HL-60 (cell line): ENCODE measurements at regions not wholly inside any gene's neighbourhood (a gene's known extent, or its start where the extent isn't known, plus 50 kb on each side); places are given as distances from the start of the nearest gene placed in this dataset.

Experiments
- GABPA ChIP-seq: IDR thresholded peaks from 2 replicates; pipeline ENCODE4 v1.6.1; 2012; ENCODE audit warnings: low read depth
- POLR2AphosphoS5 ChIP-seq: IDR thresholded peaks from 2 replicates; pipeline ENCODE4 v1.6.1; 2012; ENCODE audit warnings: low read depth
- TF ChIP-seq, protein P1 (sequence below): IDR thresholded peaks from one replicate; pipeline ENCODE4 v1.5.1; 2011; ENCODE audit warnings: low read length, control low read depth, inconsistent platforms; ENCODE audit not compliant: insufficient read depth
- TF ChIP-seq, protein P2 (sequence below): IDR thresholded peaks from 2 replicates; pipeline ENCODE4 v1.6.1; 2012; ENCODE audit warnings: low read depth; ENCODE audit not compliant: insufficient replicate concordance

DNA sequence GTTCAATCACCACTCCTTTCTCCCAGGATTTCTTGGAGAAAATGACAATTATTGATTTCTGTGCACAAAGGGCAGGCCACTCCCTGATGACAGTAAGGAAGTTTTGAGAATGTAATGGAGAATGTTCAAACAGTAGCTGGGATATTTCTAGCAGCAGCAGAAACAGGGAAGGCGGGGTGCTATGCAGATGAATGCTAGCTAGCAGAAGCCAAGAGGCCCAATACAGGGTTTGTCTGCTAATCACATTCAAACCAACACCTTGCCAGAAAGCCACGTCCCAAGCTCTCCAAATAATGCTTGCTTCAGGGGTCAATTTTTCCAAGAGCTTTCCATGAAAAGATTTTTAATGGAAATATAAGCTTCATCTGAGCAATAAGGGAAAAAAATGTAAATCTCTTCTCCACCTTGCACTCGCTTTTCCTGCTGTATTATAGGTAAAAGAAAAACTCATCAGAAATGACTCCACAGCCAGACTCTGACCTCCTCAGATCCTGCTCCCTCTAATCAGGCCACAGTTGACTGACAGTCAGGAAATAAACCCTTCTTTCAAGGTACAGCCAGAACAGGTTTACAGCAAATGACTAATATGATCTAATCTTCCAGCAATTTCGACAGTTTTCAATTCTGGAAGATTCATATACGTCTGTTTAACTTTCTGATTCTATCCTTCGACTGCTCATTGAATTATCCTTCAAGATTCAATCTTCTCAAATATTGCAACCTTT, 84.7 kb upstream of the PCDH19 start:
- TF ChIP-seq, protein P1, sequence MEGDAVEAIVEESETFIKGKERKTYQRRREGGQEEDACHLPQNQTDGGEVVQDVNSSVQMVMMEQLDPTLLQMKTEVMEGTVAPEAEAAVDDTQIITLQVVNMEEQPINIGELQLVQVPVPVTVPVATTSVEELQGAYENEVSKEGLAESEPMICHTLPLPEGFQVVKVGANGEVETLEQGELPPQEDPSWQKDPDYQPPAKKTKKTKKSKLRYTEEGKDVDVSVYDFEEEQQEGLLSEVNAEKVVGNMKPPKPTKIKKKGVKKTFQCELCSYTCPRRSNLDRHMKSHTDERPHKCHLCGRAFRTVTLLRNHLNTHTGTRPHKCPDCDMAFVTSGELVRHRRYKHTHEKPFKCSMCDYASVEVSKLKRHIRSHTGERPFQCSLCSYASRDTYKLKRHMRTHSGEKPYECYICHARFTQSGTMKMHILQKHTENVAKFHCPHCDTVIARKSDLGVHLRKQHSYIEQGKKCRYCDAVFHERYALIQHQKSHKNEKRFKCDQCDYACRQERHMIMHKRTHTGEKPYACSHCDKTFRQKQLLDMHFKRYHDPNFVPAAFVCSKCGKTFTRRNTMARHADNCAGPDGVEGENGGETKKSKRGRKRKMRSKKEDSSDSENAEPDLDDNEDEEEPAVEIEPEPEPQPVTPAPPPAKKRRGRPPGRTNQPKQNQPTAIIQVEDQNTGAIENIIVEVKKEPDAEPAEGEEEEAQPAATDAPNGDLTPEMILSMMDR: no peak
- TF ChIP-seq, protein P2, sequence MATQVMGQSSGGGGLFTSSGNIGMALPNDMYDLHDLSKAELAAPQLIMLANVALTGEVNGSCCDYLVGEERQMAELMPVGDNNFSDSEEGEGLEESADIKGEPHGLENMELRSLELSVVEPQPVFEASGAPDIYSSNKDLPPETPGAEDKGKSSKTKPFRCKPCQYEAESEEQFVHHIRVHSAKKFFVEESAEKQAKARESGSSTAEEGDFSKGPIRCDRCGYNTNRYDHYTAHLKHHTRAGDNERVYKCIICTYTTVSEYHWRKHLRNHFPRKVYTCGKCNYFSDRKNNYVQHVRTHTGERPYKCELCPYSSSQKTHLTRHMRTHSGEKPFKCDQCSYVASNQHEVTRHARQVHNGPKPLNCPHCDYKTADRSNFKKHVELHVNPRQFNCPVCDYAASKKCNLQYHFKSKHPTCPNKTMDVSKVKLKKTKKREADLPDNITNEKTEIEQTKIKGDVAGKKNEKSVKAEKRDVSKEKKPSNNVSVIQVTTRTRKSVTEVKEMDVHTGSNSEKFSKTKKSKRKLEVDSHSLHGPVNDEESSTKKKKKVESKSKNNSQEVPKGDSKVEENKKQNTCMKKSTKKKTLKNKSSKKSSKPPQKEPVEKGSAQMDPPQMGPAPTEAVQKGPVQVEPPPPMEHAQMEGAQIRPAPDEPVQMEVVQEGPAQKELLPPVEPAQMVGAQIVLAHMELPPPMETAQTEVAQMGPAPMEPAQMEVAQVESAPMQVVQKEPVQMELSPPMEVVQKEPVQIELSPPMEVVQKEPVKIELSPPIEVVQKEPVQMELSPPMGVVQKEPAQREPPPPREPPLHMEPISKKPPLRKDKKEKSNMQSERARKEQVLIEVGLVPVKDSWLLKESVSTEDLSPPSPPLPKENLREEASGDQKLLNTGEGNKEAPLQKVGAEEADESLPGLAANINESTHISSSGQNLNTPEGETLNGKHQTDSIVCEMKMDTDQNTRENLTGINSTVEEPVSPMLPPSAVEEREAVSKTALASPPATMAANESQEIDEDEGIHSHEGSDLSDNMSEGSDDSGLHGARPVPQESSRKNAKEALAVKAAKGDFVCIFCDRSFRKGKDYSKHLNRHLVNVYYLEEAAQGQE: no peak
- TF ChIP-seq POLR2AphosphoS5 (no peak), GABPA (no peak)
